Left renal pelvis (tissue), 4 donors: ENCODE measurements at regions not wholly inside any gene's neighbourhood (a gene's known extent, or its start where the extent isn't known, plus 50 kb on each side); places are given as distances from the start of the nearest gene placed in this dataset.
"Not testable (repeated sequence)": the region's sequence is repeated elsewhere in the genome, so short reads cannot be mapped to it uniquely, and the experiment has no call there.

Experiments
- DNase-seq, 4 donors: peaks; one replicate each; pipeline ENCODE4 v3.0.0-alpha.2; 2013; ENCODE audit warnings: low read depth in 4 of 4, low spot score in 3 of 4

GRCh38 chr20:53873230-53873604 lies 197.2 kb downstream of the BCAS1 start:
- DNase-seq = no peak

DNA sequence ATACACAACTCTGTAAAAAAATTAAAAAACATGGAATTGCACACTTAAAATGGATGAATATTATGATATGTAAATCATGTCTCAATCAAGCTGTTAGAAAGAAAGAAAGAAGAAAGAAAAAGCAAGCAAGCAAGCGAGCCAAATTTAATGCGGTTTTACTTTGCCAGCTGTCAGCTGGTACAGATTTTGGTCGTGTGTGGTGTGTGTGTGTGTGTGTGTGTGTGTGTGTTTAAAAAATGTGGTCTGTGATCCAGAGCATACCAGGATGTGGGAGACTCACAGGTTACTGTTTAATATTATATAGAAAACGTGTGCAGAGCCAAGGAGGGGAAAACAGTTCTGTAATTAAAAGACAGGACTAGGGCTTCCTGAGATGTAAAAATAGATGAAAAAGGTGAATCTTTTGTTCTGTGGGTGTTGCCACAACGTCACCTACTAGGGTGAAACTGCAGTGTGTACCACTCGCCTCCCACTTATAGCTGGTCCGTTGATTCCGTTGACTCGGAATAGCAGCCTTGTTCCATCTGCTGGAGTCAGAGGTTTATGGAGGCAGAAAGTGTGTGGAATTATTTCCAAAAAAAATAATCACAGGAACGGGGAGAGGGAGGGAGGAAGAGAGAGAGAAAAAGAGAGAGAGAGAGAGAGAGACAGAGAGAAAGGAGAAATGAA lies 197.7 kb downstream of the BCAS1 start:
- no peak for DNase-seq

DNA sequence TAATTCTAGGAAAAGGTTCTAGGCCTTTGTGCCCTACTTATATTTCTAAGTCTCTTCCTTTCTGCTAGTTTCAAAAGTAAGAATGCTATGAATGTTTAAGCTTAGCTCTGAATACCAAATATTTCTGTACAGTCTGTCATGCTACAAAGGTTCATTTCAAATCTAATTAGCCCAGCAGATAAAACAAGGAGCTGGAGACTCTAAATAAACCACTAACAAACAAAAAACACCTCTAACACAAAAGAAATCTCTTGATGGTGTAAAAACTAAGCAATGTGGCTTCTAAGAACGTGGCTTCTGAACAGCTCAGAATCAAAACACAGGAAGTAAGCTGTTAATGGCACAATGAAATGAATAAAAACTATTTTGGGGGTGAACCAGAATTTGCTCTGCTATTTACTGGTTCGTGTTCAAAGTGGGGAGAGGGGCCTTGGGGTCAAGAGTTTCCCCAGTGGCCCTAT lies 198.3 kb downstream of the BCAS1 start:
- DNase-seq = no peak

DNA sequence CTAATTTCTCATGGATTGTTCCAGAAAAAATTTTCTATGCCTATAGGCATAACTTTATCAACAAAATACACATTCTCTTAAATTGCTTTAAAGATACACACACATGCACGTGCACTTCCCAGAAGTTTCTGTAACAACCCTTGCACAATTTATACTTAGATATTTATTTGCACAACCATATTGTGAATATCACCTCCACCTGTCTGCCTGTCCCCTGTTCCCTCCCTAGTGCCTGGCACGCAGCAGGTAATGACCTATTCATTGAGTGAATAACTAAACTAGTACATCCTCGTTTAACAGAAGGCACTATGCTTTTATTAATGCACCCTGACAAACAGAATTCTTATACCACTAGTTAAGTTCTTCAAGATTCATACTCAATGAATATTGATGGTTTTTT lies 198.9 kb downstream of the BCAS1 start:
- no peak for DNase-seq

DNA sequence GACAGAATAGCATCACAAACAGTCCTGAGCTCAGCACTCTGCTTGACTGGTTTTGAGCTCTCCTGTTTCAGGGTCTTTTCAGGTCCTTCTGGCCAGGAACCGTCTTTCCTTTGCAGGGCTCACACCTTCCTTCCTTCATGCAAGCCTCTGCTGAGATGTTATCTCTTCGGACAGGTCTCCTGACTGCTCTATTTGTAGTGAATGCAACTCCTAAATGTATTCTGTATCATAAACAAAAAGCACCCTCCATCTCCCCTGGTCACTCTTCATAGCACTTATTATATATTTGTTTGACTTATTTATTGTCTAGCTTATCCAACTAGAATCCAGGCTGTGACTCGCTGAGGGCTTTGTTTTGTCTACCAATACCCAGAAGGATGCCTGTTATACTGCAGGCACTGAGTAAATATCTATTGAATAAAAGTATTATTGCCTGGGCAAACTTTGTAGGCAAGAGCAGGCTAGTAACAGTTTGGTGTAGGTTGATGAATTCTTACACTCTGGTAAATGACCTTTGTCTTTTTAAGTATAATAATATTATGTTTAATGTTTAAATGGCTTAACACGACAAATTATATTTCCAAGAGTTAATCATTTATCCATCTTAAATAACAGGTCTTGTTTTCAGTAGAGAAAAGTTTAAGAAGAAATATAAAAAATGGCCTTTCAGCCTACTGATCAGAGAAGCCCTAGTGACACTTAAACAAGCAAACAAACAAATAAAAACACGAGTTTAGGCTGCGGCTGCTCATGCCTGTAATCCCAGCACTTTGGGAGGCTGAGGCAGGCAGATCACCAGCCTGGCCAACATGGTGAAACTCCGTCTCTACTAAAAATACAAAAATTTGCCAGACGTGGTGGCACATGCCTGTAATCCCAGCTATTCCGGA lies 199.7 kb downstream of the BCAS1 start:
- no peak for DNase-seq

DNA sequence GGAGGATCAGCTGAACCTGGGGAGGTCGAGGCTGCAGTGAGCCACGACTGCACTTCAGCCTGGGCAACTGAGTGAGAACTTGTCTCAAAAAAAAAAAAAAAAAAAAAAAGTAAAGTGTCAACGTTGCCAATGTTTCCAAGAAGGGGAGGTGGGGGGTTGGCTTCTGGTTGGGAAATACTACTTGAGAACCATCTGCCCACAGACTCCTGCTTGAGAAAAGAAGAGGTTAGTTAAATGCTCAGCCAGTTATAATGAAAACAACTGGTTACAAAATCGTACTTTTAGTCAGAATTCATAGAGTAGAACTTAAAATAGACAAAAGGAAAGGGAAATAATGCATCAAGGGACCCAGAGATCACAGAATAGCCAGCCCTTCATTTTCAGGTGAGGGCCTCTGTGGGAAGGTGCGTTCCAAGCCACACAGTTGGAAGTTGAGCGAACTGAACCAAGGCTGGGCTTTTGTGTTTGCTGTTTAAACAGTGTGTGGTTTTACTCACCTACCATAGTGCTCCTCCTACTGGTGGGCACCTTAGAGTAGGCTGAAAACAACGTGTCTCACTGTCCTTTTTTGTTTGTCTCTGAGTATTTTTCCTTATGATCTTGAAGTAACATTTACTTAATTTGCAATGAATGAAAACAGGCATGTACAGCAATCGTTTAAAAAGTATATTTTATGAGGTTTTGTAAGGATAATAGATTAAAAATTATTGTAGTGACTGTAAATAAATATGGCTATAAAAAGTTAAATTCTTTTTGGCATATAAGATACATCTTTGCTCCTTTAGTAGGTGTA lies 200.7 kb downstream of the BCAS1 start:
- no peak for DNase-seq

DNA sequence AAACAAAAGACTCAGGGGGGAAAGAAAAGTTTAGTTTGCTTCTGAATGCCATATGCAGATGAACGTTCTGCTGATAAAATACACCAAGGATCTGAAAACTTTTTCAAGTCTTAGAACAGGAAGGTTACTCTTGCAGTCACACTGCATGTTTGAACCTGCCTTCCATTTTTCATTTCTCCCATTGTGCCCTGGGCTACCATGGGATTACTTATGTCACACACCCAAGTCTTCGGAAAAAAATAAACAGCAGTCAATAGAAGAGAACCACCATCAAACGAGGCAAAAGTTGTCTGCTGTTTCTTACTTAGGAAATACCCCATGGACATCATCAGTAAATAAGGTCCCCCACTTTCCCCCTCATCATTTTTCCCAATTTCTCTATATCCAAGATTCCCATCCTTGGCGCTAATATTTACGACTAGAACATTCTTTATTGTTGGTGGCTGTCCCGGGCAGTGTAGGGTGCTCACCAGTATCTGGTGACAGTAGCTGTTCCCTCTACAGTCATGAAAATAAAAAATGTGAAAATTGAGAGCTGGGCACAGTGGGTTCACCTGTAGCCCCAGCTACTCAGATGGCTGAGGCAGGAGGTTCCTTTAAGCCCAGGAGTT lies 202.5 kb downstream of the BCAS1 start:
- no peak for DNase-seq

GRCh38 chr20:53866794-53867740 lies 203.3 kb downstream of the BCAS1 start:
- DNase-seq = no peak

DNA sequence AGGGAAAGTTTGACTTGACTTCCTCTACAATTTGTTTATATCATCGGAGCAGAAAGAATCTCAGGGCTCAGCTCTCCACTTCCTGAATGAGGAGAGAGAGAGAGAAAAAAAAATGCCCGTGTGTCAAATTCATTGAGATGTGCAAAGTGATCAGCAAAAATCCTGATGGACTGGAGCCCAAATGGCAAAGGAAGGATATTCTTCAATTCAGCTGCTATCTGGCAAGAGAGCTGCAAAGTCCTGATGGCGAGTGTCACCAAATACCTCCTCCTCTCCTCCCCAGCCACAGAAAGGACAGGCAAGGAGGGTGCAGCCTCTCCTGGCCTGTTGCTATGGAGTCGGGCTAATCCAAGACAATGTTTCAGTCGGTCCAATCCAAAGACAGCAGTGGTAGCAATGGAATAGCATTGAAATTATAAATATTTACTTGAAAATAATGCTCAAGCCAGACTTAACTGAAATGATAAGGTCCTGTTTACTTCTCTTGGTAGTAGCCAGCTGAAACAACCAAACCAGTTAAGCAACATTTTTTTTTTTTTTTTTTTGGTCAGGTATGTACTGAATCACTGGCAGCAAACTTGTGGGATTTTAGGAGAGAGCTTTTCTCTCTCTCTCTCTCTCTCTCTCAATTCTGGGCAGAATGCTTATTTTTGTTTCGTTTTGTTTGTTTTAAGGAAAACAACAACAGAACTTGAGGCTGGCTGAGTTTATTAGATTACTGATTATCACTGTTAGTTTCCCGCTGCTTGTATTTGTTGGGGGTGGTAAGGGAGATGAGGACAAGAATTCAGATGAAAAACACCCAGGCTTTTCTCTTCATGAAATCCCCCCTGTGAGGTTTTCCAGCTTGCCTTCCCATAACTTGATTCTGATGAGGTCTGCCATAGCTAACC lies 204.2 kb downstream of the BCAS1 start:
- DNase-seq = no peak

DNA sequence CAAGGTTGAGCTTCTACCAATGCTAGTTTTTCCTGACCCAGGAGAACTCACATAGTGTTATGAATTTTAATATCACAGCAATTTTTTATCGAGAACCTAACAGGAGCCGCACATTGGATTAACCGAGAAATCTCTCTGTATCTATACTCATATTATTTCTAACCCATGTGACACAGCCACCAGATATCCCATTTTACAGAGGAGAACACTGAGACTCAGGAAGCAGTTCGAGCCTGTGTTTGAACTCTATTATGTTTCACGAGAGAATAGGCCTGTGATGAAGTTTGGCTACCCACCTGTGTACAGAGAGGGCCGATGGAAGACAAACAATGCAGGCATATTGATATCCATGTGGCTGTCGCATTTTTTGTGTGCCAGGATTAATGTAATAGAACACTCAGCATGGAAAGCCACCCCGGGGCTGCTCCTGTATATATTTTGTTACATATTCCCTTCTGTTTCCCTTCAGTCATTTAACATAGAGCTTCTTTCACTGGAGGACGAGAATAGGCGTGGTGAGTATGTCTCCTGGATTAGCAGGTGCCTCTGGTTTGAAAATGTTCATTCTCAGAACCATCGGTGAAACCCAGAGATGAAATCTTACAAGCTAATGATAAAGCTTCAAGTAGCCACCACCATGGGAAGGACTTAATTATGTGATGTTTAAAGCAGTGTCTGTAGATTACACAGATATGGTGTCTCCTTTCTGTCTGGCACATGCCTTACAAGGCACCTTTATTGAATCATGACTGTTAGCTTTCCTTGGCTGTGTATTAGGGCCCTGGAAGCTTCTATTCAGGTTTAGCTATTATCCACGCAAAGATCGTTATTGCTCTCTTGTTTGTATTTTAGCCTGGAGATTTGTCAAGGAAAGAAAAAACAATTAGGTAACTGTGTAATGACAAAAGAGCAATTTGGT lies 205.4 kb downstream of the BCAS1 start:
- DNase-seq = not testable (repeated sequence)

DNA sequence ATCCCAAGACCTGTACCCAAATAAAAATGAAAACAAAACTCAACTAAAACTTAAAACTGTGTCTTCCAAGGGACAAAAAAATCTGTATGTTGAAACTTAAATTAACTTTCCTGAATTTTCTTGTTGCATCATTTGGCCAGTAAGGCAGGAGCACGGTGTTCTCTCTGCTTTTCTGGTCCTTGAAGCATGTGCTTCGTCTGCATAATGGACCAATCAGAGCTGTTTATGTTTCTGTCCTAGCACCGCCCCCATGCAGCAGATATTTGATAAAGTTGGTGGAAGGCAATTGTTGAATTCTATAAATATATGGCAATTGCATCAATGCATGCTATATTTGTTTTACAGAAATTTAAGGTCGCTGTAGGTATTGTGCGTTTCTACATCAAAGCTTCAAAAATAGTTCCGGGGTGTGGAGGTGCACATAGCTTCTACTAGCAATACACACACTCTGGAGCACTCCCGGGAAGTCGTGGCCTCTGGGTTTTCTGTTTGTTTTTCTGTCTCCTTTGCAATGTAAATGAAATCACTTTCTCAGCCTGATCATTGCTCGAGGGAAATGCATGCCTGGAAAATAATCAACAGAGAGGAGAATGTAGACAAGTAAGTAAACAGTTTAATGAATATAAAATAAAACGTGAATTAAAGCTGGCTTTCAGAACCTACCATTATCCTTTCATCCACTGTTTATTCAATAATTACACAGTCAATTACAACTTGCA lies 206.3 kb downstream of the BCAS1 start:
- not testable (repeated sequence) for DNase-seq

- DNase-seq = not testable (repeated sequence)
Observed at GRCh38 chr20:53863535-53863922, 206.9 kb downstream of the BCAS1 start.

GRCh38 chr20:53863039-53863438 lies 207.4 kb downstream of the BCAS1 start:
- DNase-seq = not testable (repeated sequence)

GRCh38 chr20:53862490-53862889 lies 207.9 kb downstream of the BCAS1 start:
- DNase-seq = not testable (repeated sequence)

DNA sequence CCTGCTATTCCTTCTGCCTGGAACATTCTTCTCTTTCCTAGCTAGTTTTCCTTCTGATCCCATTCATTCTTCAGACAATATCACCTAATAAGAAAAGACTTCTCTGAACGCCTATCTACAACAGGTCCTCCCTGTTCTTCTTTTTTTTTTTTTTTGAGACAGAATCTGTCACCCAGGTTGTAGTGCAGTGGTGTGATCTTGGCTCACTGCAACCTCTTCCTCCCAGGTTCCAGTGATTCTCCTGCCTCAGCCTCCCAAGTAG lies 208.3 kb downstream of the BCAS1 start:
- DNase-seq = not testable (repeated sequence)

DNA sequence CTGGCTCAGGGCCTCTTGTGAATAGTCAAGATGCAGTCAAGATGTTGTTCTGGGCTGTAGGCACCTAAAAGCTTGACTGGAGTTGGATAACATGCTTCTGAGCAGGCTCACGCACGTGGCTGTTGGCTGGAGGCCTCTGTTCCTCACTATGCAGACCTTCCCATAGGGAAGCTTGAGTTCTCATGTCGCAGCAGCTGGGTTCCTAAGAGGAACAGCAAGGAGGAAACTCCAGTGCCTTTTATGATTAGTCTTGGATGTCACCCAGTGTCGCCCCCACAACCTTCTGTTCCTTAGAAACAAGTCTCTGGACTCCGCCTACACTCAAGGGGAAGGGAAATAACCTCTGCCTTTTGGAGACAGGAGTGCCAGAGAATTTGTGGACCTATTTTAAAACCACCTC lies 210.7 kb downstream of the BCAS1 start:
- DNase-seq = no peak

GRCh38 chr20:53859009-53859408 lies 211.4 kb downstream of the BCAS1 start:
- not testable (repeated sequence) for DNase-seq
